ENCODE measurements at regions not wholly inside any gene's neighbourhood (a gene's known extent, or its start where the extent isn't known, plus 50 kb on each side); places are given as distances from the start of the nearest gene placed in this dataset.

GRCh38 chr1:67623906-67624305, 61.1 kb upstream of the GADD45A start:
- H3K4me1 ChIP-seq (ENCODE audit: control insufficient read depth, extremely low read depth, insufficient read depth, low read length), result peaks cover 28% of the 10 kb centered on the region
- FAIRE-seq (no peak), DNase-seq (ENCODE audit: low read depth, low spot score) (no peak)
- dilution Hi-C loops (cut with MboI; ENCODE audit: extremely low pct_ligation_motif_present, low sequenced_read_pairs), result no loop called here
- no peaks in the 10 kb centered on the region for H3K9me1 ChIP-seq (ENCODE audit: control insufficient read depth, extremely low read depth, insufficient read depth, low read length)
- no peaks in the 10 kb centered on the region for H3K79me2 ChIP-seq (ENCODE audit: control insufficient read depth, insufficient read depth, low read length)
- no peaks in the 10 kb centered on the region for H3K36me3 ChIP-seq (ENCODE audit: control insufficient read depth in 2 of 2, extremely low read depth in 1 of 2, insufficient read depth in 2 of 2, low read length in 2 of 2)
- no peaks in the 10 kb centered on the region for H4K20me1 ChIP-seq (ENCODE audit: control insufficient read depth, extremely low read depth, insufficient read depth, low read length)
- H3K4me2 ChIP-seq (ENCODE audit: control insufficient read depth, extremely low read depth, insufficient read depth, low read depth, low read length), result no peak overlapping the region
- H3K4me3 ChIP-seq (ENCODE audit: control insufficient read depth in 2 of 3, extremely low read depth in 1 of 3, insufficient read depth in 2 of 3, low read depth in 1 of 3, low read length in 3 of 3), result no peak overlapping the region
- no peaks in the 10 kb centered on the region for H3K27me3 ChIP-seq (ENCODE audit: control insufficient read depth, extremely low read depth, insufficient read depth, low read length)
- no peaks in the 10 kb centered on the region for H3K9me3 ChIP-seq (ENCODE audit: control insufficient read depth, low read depth, low read length)
- TF ChIP-seq EZH2 (IDR thresholded peaks at IDR 0.05; ENCODE audit: low read length), result no peak
- no peak for TF ChIP-seq CTCF (optimal IDR thresholded peaks at IDR 0.05 in 1 of 3, IDR thresholded peaks at IDR 0.05 in 1 of 3, conservative IDR thresholded peaks at IDR 0.05 in 1 of 3; ENCODE audit: extremely low read depth in 1 of 3, insufficient read depth in 2 of 3, low read length in 3 of 3)
- no peak overlapping the region for H3K9ac ChIP-seq (ENCODE audit: control insufficient read depth, extremely low read depth, insufficient read depth, low read length)
- H3K27ac ChIP-seq (ENCODE audit: control insufficient read depth, insufficient read depth, low read length), result no peak overlapping the region
- H2AFZ ChIP-seq (ENCODE audit: control insufficient read depth, low read length), result no peak overlapping the region

- Histone ChIP-seq H3K9me1 (ENCODE audit: control insufficient read depth, extremely low read depth, insufficient read depth, low read length) (no peaks in the 10 kb centered on the region), H3K27ac (ENCODE audit: control insufficient read depth, insufficient read depth, low read length) (no peak overlapping the region), H3K4me2 (ENCODE audit: control insufficient read depth, extremely low read depth, insufficient read depth, low read depth, low read length) (no peak overlapping the region), H3K9ac (ENCODE audit: control insufficient read depth, extremely low read depth, insufficient read depth, low read length) (no peak overlapping the region), H4K20me1 (ENCODE audit: control insufficient read depth, extremely low read depth, insufficient read depth, low read length) (no peaks in the 10 kb centered on the region), H3K9me3 (ENCODE audit: control insufficient read depth, low read depth, low read length) (no peaks in the 10 kb centered on the region), H3K4me3 (ENCODE audit: control insufficient read depth in 2 of 3, extremely low read depth in 1 of 3, insufficient read depth in 2 of 3, low read depth in 1 of 3, low read length in 3 of 3) (no peak overlapping the region), H3K27me3 (ENCODE audit: control insufficient read depth, extremely low read depth, insufficient read depth, low read length) (no peaks in the 10 kb centered on the region), H2AFZ (ENCODE audit: control insufficient read depth, low read length) (no peak overlapping the region), H3K4me1 (ENCODE audit: control insufficient read depth, extremely low read depth, insufficient read depth, low read length) (peaks cover 36% of the 10 kb centered on the region), H3K36me3 (ENCODE audit: control insufficient read depth in 2 of 2, extremely low read depth in 1 of 2, insufficient read depth in 2 of 2, low read length in 2 of 2) (no peaks in the 10 kb centered on the region), H3K79me2 (ENCODE audit: control insufficient read depth, insufficient read depth, low read length) (no peaks in the 10 kb centered on the region)
- TF ChIP-seq EZH2 (IDR thresholded peaks at IDR 0.05; ENCODE audit: low read length) (no peak), CTCF (optimal IDR thresholded peaks at IDR 0.05 in 1 of 3, IDR thresholded peaks at IDR 0.05 in 1 of 3, conservative IDR thresholded peaks at IDR 0.05 in 1 of 3; ENCODE audit: extremely low read depth in 1 of 3, insufficient read depth in 2 of 3, low read length in 3 of 3) (no peak)
- DNase-seq (ENCODE audit: low read depth, low spot score), result no peak
- FAIRE-seq, result no peak
- dilution Hi-C loops (cut with MboI; ENCODE audit: extremely low pct_ligation_motif_present, low sequenced_read_pairs), result no loop called here
Measured at GRCh38 chr1:67624680-67625079, 60.3 kb upstream of the GADD45A start.

Data from keratinocyte (primary cell).